Keratinocyte (primary cell): ENCODE measurements at regions not wholly inside any gene's neighbourhood (a gene's known extent, or its start where the extent isn't known, plus 50 kb on each side); places are given as distances from the start of the nearest gene placed in this dataset.

Experiments
- DNase-seq: peaks from one replicate; pipeline ENCODE4 v3.0.0-alpha.2; 2011; ENCODE audit warnings: low read depth, missing footprints, low spot score
- FAIRE-seq: peaks from 2 replicates; lab custom pipeline; 2011; peaks lifted over from hg19 to GRCh38; lab: Jason Lieb, UNC
- H2AFZ ChIP-seq: 2 replicates; pipeline ENCODE4 v1.6.0; 2012; ENCODE audit warnings: low read length, control low read depth, inconsistent platforms; ENCODE audit not compliant: control insufficient read depth
- H3K27ac ChIP-seq: 2 replicates; pipeline ENCODE4 v1.5.1; 2011; ENCODE audit warnings: low read length; ENCODE audit not compliant: control insufficient read depth, insufficient read depth
- H3K27me3 ChIP-seq: 3 replicates; pipeline ENCODE4 v1.6.0; 2011; ENCODE audit warnings: low read length; ENCODE audit not compliant: control insufficient read depth, insufficient read depth; ENCODE audit errors: extremely low read depth
- H3K36me3 ChIP-seq, 2 experiments: 2 replicates in 1 of 2; 3 replicates in 1 of 2; pipeline ENCODE4 v1.5.1; 2011; ENCODE audit warnings: low read length in 2 of 2, mild to moderate bottlenecking in 1 of 2; ENCODE audit not compliant: control insufficient read depth in 2 of 2, insufficient read depth in 2 of 2; ENCODE audit errors: extremely low read depth in 1 of 2
- H3K4me1 ChIP-seq: 3 replicates; pipeline ENCODE4 v1.5.1; 2011; ENCODE audit warnings: low read length; ENCODE audit not compliant: control insufficient read depth, insufficient read depth; ENCODE audit errors: extremely low read depth
- H3K4me2 ChIP-seq: 3 replicates; pipeline ENCODE4 v1.6.0; 2011; ENCODE audit warnings: low read depth, low read length; ENCODE audit not compliant: control insufficient read depth, insufficient read depth; ENCODE audit errors: extremely low read depth
- H3K4me3 ChIP-seq, 3 experiments: fragments of 200-600 bp in 1 of 3; sonication (generic) in 1 of 3; 2 replicates in 2 of 3; 3 replicates in 1 of 3; pipeline ENCODE4 v1.5.1; 2011 to 2016; ENCODE audit warnings: low read length in 3 of 3, mild to moderate bottlenecking in 3 of 3, control low read depth in 2 of 3, inconsistent platforms in 1 of 3, low read depth in 1 of 3, mixed read lengths in 1 of 3, mixed run types in 1 of 3, moderate library complexity in 1 of 3; ENCODE audit not compliant: control insufficient read depth in 2 of 3, insufficient read depth in 2 of 3; ENCODE audit errors: extremely low read depth in 1 of 3
- H3K79me2 ChIP-seq: 2 replicates; pipeline ENCODE4 v1.6.0; 2012; ENCODE audit warnings: low read length; ENCODE audit not compliant: control insufficient read depth, insufficient read depth
- H3K9ac ChIP-seq: 3 replicates; pipeline ENCODE4 v1.6.0; 2011; ENCODE audit warnings: low read length; ENCODE audit not compliant: control insufficient read depth, insufficient read depth; ENCODE audit errors: extremely low read depth
- H3K9me1 ChIP-seq: 3 replicates; pipeline ENCODE4 v1.6.0; 2011; ENCODE audit warnings: low read length; ENCODE audit not compliant: control insufficient read depth, insufficient read depth; ENCODE audit errors: extremely low read depth
- H3K9me3 ChIP-seq: 2 replicates; pipeline ENCODE4 v1.5.1; 2012; ENCODE audit warnings: low read depth, low read length; ENCODE audit not compliant: control insufficient read depth
- H4K20me1 ChIP-seq: 3 replicates; pipeline ENCODE4 v1.6.0; 2011; ENCODE audit warnings: low read length; ENCODE audit not compliant: control insufficient read depth, insufficient read depth; ENCODE audit errors: extremely low read depth
- EZH2 ChIP-seq: IDR thresholded peaks from one replicate; pipeline ENCODE4 v1.6.1; 2012; ENCODE audit warnings: inconsistent platforms, mild to moderate bottlenecking, low read length, moderate library complexity
- dilution Hi-C: fragments of 300-500 bp; cut with MboI; formaldehyde crosslinking; loops from one replicate; pipeline ENCODE4 v1.7.0; 2020; ENCODE audit warnings: low sequenced_read_pairs; ENCODE audit not compliant: extremely low pct_ligation_motif_present
- TF ChIP-seq, protein P1 (sequence below), 3 experiments: IDR thresholded peaks in 1 of 3; conservative IDR thresholded peaks in 1 of 3; optimal IDR thresholded peaks in 1 of 3; 2 replicates in 2 of 3; 3 replicates in 1 of 3; pipeline versions ENCODE3 to v1.5.1; 2011; ENCODE audit warnings: low read length in 3 of 3, mild to moderate bottlenecking in 3 of 3, moderate library complexity in 2 of 3, control low read depth in 1 of 3, inconsistent platforms in 1 of 3; ENCODE audit not compliant: insufficient read depth in 2 of 3; ENCODE audit errors: extremely low read depth in 1 of 3

GRCh38 chr12:127787544-127787943 is 479.4 kb upstream of the TMEM132C start:
- Histone ChIP-seq H3K27ac (no peak overlapping the region), H3K36me3 (no peaks in the 10 kb centered on the region), H3K9me3 (peaks cover 2% of the 10 kb centered on the region), H3K4me2 (no peak overlapping the region), H3K27me3 (no peaks in the 10 kb centered on the region), H3K9me1 (no peaks in the 10 kb centered on the region), H4K20me1 (no peaks in the 10 kb centered on the region), H3K79me2 (no peaks in the 10 kb centered on the region), H3K9ac (no peak overlapping the region), H3K4me1 (no peaks in the 10 kb centered on the region), H2AFZ (no peak overlapping the region), H3K4me3 (no peak overlapping the region)
- DNase-seq (no peak), FAIRE-seq (no peak)
- dilution Hi-C loops, result no loop called here
- TF ChIP-seq EZH2, result no peak
- TF ChIP-seq, protein P1, sequence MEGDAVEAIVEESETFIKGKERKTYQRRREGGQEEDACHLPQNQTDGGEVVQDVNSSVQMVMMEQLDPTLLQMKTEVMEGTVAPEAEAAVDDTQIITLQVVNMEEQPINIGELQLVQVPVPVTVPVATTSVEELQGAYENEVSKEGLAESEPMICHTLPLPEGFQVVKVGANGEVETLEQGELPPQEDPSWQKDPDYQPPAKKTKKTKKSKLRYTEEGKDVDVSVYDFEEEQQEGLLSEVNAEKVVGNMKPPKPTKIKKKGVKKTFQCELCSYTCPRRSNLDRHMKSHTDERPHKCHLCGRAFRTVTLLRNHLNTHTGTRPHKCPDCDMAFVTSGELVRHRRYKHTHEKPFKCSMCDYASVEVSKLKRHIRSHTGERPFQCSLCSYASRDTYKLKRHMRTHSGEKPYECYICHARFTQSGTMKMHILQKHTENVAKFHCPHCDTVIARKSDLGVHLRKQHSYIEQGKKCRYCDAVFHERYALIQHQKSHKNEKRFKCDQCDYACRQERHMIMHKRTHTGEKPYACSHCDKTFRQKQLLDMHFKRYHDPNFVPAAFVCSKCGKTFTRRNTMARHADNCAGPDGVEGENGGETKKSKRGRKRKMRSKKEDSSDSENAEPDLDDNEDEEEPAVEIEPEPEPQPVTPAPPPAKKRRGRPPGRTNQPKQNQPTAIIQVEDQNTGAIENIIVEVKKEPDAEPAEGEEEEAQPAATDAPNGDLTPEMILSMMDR (optimal IDR thresholded peaks at IDR 0.05 in 1 of 3, IDR thresholded peaks at IDR 0.05 in 1 of 3, conservative IDR thresholded peaks at IDR 0.05 in 1 of 3; ENCODE audit: extremely low read depth in 1 of 3, insufficient read depth in 2 of 3, low read length in 3 of 3), result no peak

DNA sequence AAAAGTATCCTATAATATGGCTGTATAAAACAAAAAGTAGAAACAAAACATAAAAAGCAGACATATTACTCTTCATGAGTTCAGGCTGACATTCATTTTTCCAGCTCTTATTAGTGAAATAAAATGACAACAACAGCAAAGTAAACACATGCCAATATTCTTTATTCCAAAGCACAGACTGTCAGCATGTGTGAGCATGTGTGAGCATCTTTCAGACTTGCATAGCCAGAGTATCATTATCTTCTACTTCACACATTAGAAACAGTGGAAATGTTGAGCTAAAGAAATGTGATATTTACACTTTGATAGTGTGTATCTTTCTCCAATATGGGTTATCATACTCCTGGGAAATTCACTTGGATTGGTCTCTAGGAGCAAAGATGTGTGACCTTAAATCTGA is 476.6 kb upstream of the TMEM132C start:
- Histone ChIP-seq H3K9me1 (no peaks in the 10 kb centered on the region), H3K4me1 (no peaks in the 10 kb centered on the region), H3K9ac (no peak overlapping the region), H3K4me3 (no peak overlapping the region), H3K27ac (no peak overlapping the region), H3K9me3 (peaks cover 2% of the 10 kb centered on the region), H3K79me2 (no peaks in the 10 kb centered on the region), H3K27me3 (no peaks in the 10 kb centered on the region), H2AFZ (no peak overlapping the region), H4K20me1 (no peaks in the 10 kb centered on the region), H3K4me2 (no peak overlapping the region), H3K36me3 (no peaks in the 10 kb centered on the region)
- no peak for TF ChIP-seq EZH2
- TF ChIP-seq, protein P1 (optimal IDR thresholded peaks at IDR 0.05 in 1 of 3, IDR thresholded peaks at IDR 0.05 in 1 of 3, conservative IDR thresholded peaks at IDR 0.05 in 1 of 3; ENCODE audit: extremely low read depth in 1 of 3, insufficient read depth in 2 of 3, low read length in 3 of 3), result no peak
- dilution Hi-C loops, result no loop called here
- FAIRE-seq (no peak), DNase-seq (no peak)
